ENCODE measurements at regions not wholly inside any gene's neighbourhood (a gene's known extent, or its start where the extent isn't known, plus 50 kb on each side); places are given as distances from the start of the nearest gene placed in this dataset.

- TF ChIP-seq POLR2A (IDR thresholded peaks at IDR 0.05) (no peak), CTCF (IDR thresholded peaks at IDR 0.05) (peak in 5 of 7 experiments; percentile 19 to 55 (median 22))
- H3K4me1 ChIP-seq, result no peaks in the 10 kb centered on the region
- peak in 1 of 2 donors; percentile 40 for DNase-seq
- no peak overlapping the region for H3K27ac ChIP-seq
- no peaks in the 10 kb centered on the region for H3K27me3 ChIP-seq
- 84 to 94% (median 87%) methylated on average over 1 of the region's 1 CpG for WGBS, 5 donors
- no peaks in the 10 kb centered on the region for H3K9me3 ChIP-seq
- H3K36me3 ChIP-seq, result no peaks in the 10 kb centered on the region
- intact Hi-C loops (cut with DNase I; ENCODE audit: low total_unique reads), result no loop called here
- no peak overlapping the region for H3K4me3 ChIP-seq
These were observed 100.8 kb upstream of the ATP5MC3 start for GRCh38 chr2:175282300-175282699.

GRCh38 chr2:175277772-175278171, 96.3 kb upstream of the ATP5MC3 start:
- H3K4me1 ChIP-seq, result no peaks in the 10 kb centered on the region
- no peaks in the 10 kb centered on the region for H3K9me3 ChIP-seq
- H3K27ac ChIP-seq, result no peak overlapping the region
- H3K27me3 ChIP-seq, result no peaks in the 10 kb centered on the region
- H3K4me3 ChIP-seq, result no peak overlapping the region
- intact Hi-C loops (cut with DNase I; ENCODE audit: low total_unique reads), result loop anchor here (5.0 kb wide), 1 partner anchor 75 kb away; no protein-coding TSS in a partner anchor
- no peak for DNase-seq
- WGBS, 5 donors, result 81 to 86% (median 83%) methylated on average over 2 of the region's 2 CpGs
- no peak for TF ChIP-seq POLR2AphosphoS5 (IDR thresholded peaks at IDR 0.05)
- TF ChIP-seq EP300 (IDR thresholded peaks at IDR 0.05), result no peak
- no peak for TF ChIP-seq POLR2A (IDR thresholded peaks at IDR 0.05)
- TF ChIP-seq CTCF (IDR thresholded peaks at IDR 0.05), result no peak
- H3K36me3 ChIP-seq, result no peaks in the 10 kb centered on the region

DNA sequence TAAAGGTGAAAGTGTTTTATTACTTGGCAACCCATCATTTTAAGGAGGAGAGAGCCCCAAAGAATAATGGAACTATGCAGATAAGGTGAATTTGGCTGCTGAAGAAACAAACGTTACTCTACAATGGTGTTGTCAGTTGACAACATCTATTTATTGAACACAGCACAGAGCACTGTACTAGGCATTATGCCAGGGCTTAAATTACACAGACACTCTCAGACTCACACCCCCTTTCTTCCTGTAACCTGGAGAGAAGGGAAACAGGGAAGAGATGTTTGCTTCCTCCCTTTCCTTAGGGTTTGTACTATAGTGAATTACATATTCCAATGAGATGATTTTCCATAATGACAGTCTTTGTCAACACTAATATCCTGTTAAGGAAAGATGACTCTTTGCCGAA, 94.0 kb upstream of the ATP5MC3 start:
- no peaks in the 10 kb centered on the region for H3K4me1 ChIP-seq
- no peaks in the 10 kb centered on the region for H3K9me3 ChIP-seq
- DNase-seq, result peak in 1 of 2 donors; percentile 30
- no peak overlapping the region for H3K4me3 ChIP-seq
- TF ChIP-seq CTCF (IDR thresholded peaks at IDR 0.05) (no peak), POLR2AphosphoS5 (IDR thresholded peaks at IDR 0.05) (no peak), EP300 (IDR thresholded peaks at IDR 0.05) (no peak), POLR2A (IDR thresholded peaks at IDR 0.05) (no peak)
- no peak overlapping the region for H3K27ac ChIP-seq
- no peaks in the 10 kb centered on the region for H3K27me3 ChIP-seq
- intact Hi-C loops (cut with DNase I; ENCODE audit: low total_unique reads), result loop anchor here (5.0 kb wide), 1 partner anchor 73 kb away; no protein-coding TSS in a partner anchor
- 36 to 43% (median 41%) methylated on average over 2 of the region's 2 CpGs for WGBS, 5 donors
- no peaks in the 10 kb centered on the region for H3K36me3 ChIP-seq

- Histone ChIP-seq H3K9me3 (peaks cover 0 to 7% (median 3%) of the 10 kb centered on the region in 4 donors), H3K4me1 (no peaks in the 10 kb centered on the region), H3K36me3 (no peaks in the 10 kb centered on the region), H3K27ac (no peak overlapping the region), H3K27me3 (peaks cover 0 to 11% (median 0%) of the 10 kb centered on the region in 3 donors), H3K4me3 (no peak overlapping the region)
- DNase-seq, result no peak
- TF ChIP-seq EP300 (IDR thresholded peaks at IDR 0.05), result no peak
- no peak for TF ChIP-seq POLR2A (IDR thresholded peaks at IDR 0.05)
- TF ChIP-seq POLR2AphosphoS5 (IDR thresholded peaks at IDR 0.05), result no peak
- TF ChIP-seq CTCF (IDR thresholded peaks at IDR 0.05), result no peak
- 95 to 98% (median 97%) methylated on average over 1 of the region's 1 CpG for WGBS, 5 donors
- intact Hi-C loops (cut with DNase I; ENCODE audit: low total_unique reads), result no loop called here
These were observed 77.7 kb upstream of the ATP5MC3 start for GRCh38 chr2:175259164-175259563.
